NCI-H2081 treated with DMSO at 0.1 percent for 48 hours (cell line): ENCODE measurements at regions not wholly inside any gene's neighbourhood (a gene's known extent, or its start where the extent isn't known, plus 50 kb on each side); places are given as distances from the start of the nearest gene placed in this dataset.

Experiments used
- DNase-seq: peaks from one replicate; lab custom pipeline; 2025; lab: John Stamatoyannopoulos, UW

- no peak for DNase-seq
These were observed 177.2 kb downstream of the POU4F1 start for GRCh38 chr13:78426183-78426582.

- DNase-seq = no peak
These were observed 182.5 kb downstream of the POU4F1 start for GRCh38 chr13:78420814-78421213.

- DNase-seq = no peak
These were observed 189.3 kb downstream of the POU4F1 start for GRCh38 chr13:78413887-78414553.

- no peak for DNase-seq
These were observed 192.5 kb downstream of the POU4F1 start for GRCh38 chr13:78410847-78411246.

GRCh38 chr13:78410164-78410563, 193.2 kb downstream of the POU4F1 start:
- no peak for DNase-seq

GRCh38 chr13:78409172-78409571, 194.2 kb downstream of the POU4F1 start:
- DNase-seq = no peak

GRCh38 chr13:78404846-78405360, 198.4 kb downstream of the POU4F1 start:
- no peak for DNase-seq

- DNase-seq = no peak
These were observed 200.5 kb downstream of the POU4F1 start for GRCh38 chr13:78402708-78403400.

GRCh38 chr13:78401873-78402707, 201.3 kb downstream of the POU4F1 start:
- DNase-seq = no peak

- no peak for DNase-seq
These were observed 204.5 kb downstream of the POU4F1 start for GRCh38 chr13:78398743-78399410.

GRCh38 chr13:78393286-78394142, 209.8 kb downstream of the POU4F1 start:
- DNase-seq = no peak

- no peak for DNase-seq
These were observed 219.5 kb downstream of the POU4F1 start for GRCh38 chr13:78383899-78384298.

GRCh38 chr13:78383071-78383484, 220.3 kb downstream of the POU4F1 start:
- no peak for DNase-seq

GRCh38 chr13:78382491-78382890, 220.9 kb downstream of the POU4F1 start:
- DNase-seq = no peak

- DNase-seq = no peak
These were observed 226.5 kb downstream of the POU4F1 start for GRCh38 chr13:78376822-78377221.

- DNase-seq = no peak
These were observed 227.3 kb downstream of the POU4F1 start for GRCh38 chr13:78376033-78376432.

- DNase-seq = no peak
These were observed 230.8 kb downstream of the POU4F1 start for GRCh38 chr13:78372581-78372980.

GRCh38 chr13:78370231-78370630, 233.1 kb downstream of the POU4F1 start:
- DNase-seq = no peak

GRCh38 chr13:78364711-78365110, 238.6 kb downstream of the POU4F1 start:
- no peak for DNase-seq

GRCh38 chr13:78341032-78341431, 262.3 kb downstream of the POU4F1 start:
- no peak for DNase-seq

- DNase-seq = no peak
These were observed 263.4 kb downstream of the POU4F1 start for GRCh38 chr13:78339927-78340326.
